ENCODE measurements at regions not wholly inside any gene's neighbourhood (a gene's known extent, or its start where the extent isn't known, plus 50 kb on each side); places are given as distances from the start of the nearest gene placed in this dataset.

- TF ChIP-seq, protein P1, sequence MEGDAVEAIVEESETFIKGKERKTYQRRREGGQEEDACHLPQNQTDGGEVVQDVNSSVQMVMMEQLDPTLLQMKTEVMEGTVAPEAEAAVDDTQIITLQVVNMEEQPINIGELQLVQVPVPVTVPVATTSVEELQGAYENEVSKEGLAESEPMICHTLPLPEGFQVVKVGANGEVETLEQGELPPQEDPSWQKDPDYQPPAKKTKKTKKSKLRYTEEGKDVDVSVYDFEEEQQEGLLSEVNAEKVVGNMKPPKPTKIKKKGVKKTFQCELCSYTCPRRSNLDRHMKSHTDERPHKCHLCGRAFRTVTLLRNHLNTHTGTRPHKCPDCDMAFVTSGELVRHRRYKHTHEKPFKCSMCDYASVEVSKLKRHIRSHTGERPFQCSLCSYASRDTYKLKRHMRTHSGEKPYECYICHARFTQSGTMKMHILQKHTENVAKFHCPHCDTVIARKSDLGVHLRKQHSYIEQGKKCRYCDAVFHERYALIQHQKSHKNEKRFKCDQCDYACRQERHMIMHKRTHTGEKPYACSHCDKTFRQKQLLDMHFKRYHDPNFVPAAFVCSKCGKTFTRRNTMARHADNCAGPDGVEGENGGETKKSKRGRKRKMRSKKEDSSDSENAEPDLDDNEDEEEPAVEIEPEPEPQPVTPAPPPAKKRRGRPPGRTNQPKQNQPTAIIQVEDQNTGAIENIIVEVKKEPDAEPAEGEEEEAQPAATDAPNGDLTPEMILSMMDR (IDR thresholded peaks at IDR 0.05; ENCODE audit: insufficient read depth, low read depth, low read length, missing control alignments): no peak
- no peak overlapping the region for H3K4me3 ChIP-seq (ENCODE audit: low read depth, low read length)
- DNase-seq (ENCODE audit: low read depth): no peak
These were observed 53.8 kb upstream of the ATP1B1 start for GRCh38 chr1:169052727-169053126.

- H3K4me3 ChIP-seq (ENCODE audit: low read depth, low read length): no peak overlapping the region
- TF ChIP-seq, protein P1 (IDR thresholded peaks at IDR 0.05; ENCODE audit: insufficient read depth, low read depth, low read length, missing control alignments): no peak
- DNase-seq (ENCODE audit: low read depth): no peak
These were observed 53.3 kb upstream of the ATP1B1 start for GRCh38 chr1:169053196-169053595.
